Vagina (tissue), 2 donors: ENCODE measurements at regions not wholly inside any gene's neighbourhood (a gene's known extent, or its start where the extent isn't known, plus 50 kb on each side); places are given as distances from the start of the nearest gene placed in this dataset.
"Not testable (repeated sequence)": the region's sequence is repeated elsewhere in the genome, so short reads cannot be mapped to it uniquely, and the experiment has no call there.

Source experiments
- DNase-seq, 2 donors: peaks; one replicate each; pipeline ENCODE4 v3.0.0-alpha.2; 2017; ENCODE audit errors: extremely low spot score in 2 of 2
- H3K27ac ChIP-seq: fragments of 200-600 bp; sonication (generic); one replicate; pipeline ENCODE4 v1.5.1; 2019
- H3K27me3 ChIP-seq: fragments of 200-600 bp; sonication (generic); one replicate; pipeline ENCODE4 v1.5.1; 2019
- H3K36me3 ChIP-seq, 2 donors: fragments of 200-600 bp; sonication (generic); one replicate each; pipeline ENCODE4 v1.5.1; 2017 to 2019
- H3K4me1 ChIP-seq: fragments of 200-600 bp; sonication (generic); one replicate; pipeline ENCODE4 v1.5.1; 2019
- H3K4me3 ChIP-seq, 2 donors: fragments of 200-600 bp; sonication (generic); 1 replicate in 1 of 2; 2 replicates in 1 of 2; pipeline ENCODE4 v1.5.1; 2016 to 2019
- H3K9me3 ChIP-seq: fragments of 200-600 bp; sonication (generic); one replicate; pipeline ENCODE4 v1.5.1; 2019
- CTCF ChIP-seq, 3 experiments: fragments of 450-650 bp in 2 of 3; fragments of 200-600 bp in 1 of 3; sonication (generic) in 1 of 3; IDR thresholded peaks; one replicate each; pipeline ENCODE4 v1.5.1; 2017 to 2019; ENCODE audit warnings: antibody characterized with exemption in 3 of 3, mild to moderate bottlenecking in 2 of 3, moderate library complexity in 2 of 3
- POLR2A ChIP-seq, 2 donors: fragments of 450-650 bp; IDR thresholded peaks; one replicate each; pipeline ENCODE4 v1.6.1; 2017; ENCODE audit warnings: antibody characterized with exemption in 2 of 2, mild to moderate bottlenecking in 2 of 2, moderate library complexity in 2 of 2
- POLR2AphosphoS5 ChIP-seq, 2 donors: sonication (generic); formaldehyde crosslinking; IDR thresholded peaks; one replicate each; pipeline ENCODE4 v1.9.0; 2017; ENCODE audit warnings: antibody characterized with exemption in 2 of 2, mild to moderate bottlenecking in 2 of 2, low read depth in 1 of 2; ENCODE audit not compliant: insufficient read depth in 1 of 2
- intact Hi-C: fragments of 100-400 bp; cut with DNase I; formaldehyde crosslinking; loops from one replicate; pipeline ENCODE4 v1.15.1; 2023

GRCh38 chr16:29158785-29159184 lies 173.9 kb downstream of the LAT start:
- peak overlapping the region; percentile 84 for H3K27ac ChIP-seq
- DNase-seq, result no peak
- no peaks in the 10 kb centered on the region for H3K27me3 ChIP-seq
- no peak overlapping the region for H3K4me3 ChIP-seq
- H3K9me3 ChIP-seq, result no peaks in the 10 kb centered on the region
- peaks cover 25% of the 10 kb centered on the region for H3K4me1 ChIP-seq
- H3K36me3 ChIP-seq, result no peaks in the 10 kb centered on the region
- intact Hi-C loops, result no loop called here
- TF ChIP-seq POLR2AphosphoS5 (IDR thresholded peaks at IDR 0.05; ENCODE audit: insufficient read depth in 1 of 2, low read depth in 1 of 2) (no peak), POLR2A (IDR thresholded peaks at IDR 0.05) (no peak), CTCF (IDR thresholded peaks at IDR 0.05) (no peak)

- H3K4me1 ChIP-seq, result peaks cover 25% of the 10 kb centered on the region
- H3K27ac ChIP-seq, result peak overlapping the region; percentile 84
- DNase-seq, H3K9me3 ChIP-seq, H3K27me3 ChIP-seq, H3K36me3 ChIP-seq, intact Hi-C loops, H3K4me3 ChIP-seq: not testable (repeated sequence)
These were observed 173.4 kb downstream of the LAT start for GRCh38 chr16:29158031-29158784.

GRCh38 chr16:29157051-29157923 lies 172.4 kb downstream of the LAT start:
- intact Hi-C loops, H3K36me3 ChIP-seq, H3K4me3 ChIP-seq, H3K9me3 ChIP-seq, H3K27me3 ChIP-seq, DNase-seq: not testable (repeated sequence)
- peaks cover 25% of the 10 kb centered on the region for H3K4me1 ChIP-seq
- H3K27ac ChIP-seq, result peak overlapping the region; percentile 84
- TF ChIP-seq POLR2AphosphoS5 (IDR thresholded peaks at IDR 0.05; ENCODE audit: insufficient read depth in 1 of 2, low read depth in 1 of 2) (peak in 1 of 2 donors; percentile 79), CTCF (IDR thresholded peaks at IDR 0.05) (peak in 1 of 3 experiments; percentile 19)

GRCh38 chr16:29156511-29156910 lies 171.7 kb downstream of the LAT start:
- Histone ChIP-seq H3K4me3 (no peak overlapping the region), H3K27ac (peak overlapping the region; percentile 84), H3K9me3 (no peaks in the 10 kb centered on the region), H3K4me1 (peaks cover 25% of the 10 kb centered on the region), H3K27me3 (no peaks in the 10 kb centered on the region), H3K36me3 (no peaks in the 10 kb centered on the region)
- no peak for DNase-seq
- intact Hi-C loops, result no loop called here
- no peak for TF ChIP-seq CTCF (IDR thresholded peaks at IDR 0.05)
- no peak for TF ChIP-seq POLR2A (IDR thresholded peaks at IDR 0.05)
- no peak for TF ChIP-seq POLR2AphosphoS5 (IDR thresholded peaks at IDR 0.05; ENCODE audit: insufficient read depth in 1 of 2, low read depth in 1 of 2)

- H3K4me3 ChIP-seq, H3K27me3 ChIP-seq, DNase-seq, H3K9me3 ChIP-seq, intact Hi-C loops, H3K36me3 ChIP-seq: not testable (repeated sequence)
- Histone ChIP-seq H3K27ac (peak overlapping the region; percentile 84), H3K4me1 (peaks cover 25% of the 10 kb centered on the region)
These were observed 171.0 kb downstream of the LAT start for GRCh38 chr16:29155866-29156200.

GRCh38 chr16:29155131-29155865 lies 170.4 kb downstream of the LAT start:
- intact Hi-C loops, H3K36me3 ChIP-seq, DNase-seq, H3K4me3 ChIP-seq, H3K9me3 ChIP-seq, H3K27me3 ChIP-seq: not testable (repeated sequence)
- Histone ChIP-seq H3K27ac (peak overlapping the region; percentile 84), H3K4me1 (peaks cover 25% of the 10 kb centered on the region)
